ENCODE measurements at regions not wholly inside any gene's neighbourhood (a gene's known extent, or its start where the extent isn't known, plus 50 kb on each side); places are given as distances from the start of the nearest gene placed in this dataset.

DNA sequence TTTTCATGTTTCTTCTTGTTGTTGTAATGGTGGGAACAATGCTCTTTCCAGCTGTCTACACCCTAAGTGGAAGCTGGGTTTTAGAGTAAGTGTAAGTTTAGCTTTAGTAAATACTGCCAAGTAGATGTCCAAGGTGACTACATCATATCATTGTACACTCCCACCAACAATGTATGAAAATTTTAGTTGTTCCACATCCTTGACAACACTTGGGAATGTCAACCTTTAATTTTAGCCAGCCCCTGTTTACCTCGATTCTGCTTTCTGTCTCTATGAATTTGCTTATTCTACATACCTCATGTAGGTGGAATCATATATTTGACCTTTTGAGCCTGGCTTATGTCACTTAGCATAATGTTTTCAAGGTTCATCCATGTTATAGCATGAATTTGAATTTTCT, 93.0 kb downstream of the MTPAP start:
- DNase-seq, result no peak

DNA sequence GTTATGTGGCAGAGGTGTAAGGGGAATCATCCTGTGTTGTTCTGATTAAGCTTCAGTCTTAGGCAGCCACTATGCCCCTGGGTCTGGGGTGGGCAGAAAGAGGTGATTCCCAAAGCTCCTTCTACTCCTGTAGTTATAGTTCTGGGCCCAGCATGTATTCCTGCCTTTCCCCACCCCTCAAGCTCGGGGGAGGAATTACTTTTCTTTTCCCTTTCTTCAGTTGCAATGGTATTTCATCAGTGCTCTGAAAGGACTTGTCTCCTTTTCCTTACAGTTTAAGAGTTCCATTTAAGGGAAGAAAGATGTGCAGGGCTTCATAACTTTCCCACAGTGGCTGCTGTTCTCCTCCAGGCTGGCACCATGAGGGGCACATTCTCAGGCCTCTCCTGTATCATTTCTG, 94.2 kb downstream of the MTPAP start:
- no peak for DNase-seq

GRCh38 chr10:30248728-30249127, 100.3 kb downstream of the MTPAP start:
- no peak for DNase-seq

- DNase-seq, result peak; percentile 5
These were observed 101.4 kb downstream of the MTPAP start for GRCh38 chr10:30247704-30248103.

DNA sequence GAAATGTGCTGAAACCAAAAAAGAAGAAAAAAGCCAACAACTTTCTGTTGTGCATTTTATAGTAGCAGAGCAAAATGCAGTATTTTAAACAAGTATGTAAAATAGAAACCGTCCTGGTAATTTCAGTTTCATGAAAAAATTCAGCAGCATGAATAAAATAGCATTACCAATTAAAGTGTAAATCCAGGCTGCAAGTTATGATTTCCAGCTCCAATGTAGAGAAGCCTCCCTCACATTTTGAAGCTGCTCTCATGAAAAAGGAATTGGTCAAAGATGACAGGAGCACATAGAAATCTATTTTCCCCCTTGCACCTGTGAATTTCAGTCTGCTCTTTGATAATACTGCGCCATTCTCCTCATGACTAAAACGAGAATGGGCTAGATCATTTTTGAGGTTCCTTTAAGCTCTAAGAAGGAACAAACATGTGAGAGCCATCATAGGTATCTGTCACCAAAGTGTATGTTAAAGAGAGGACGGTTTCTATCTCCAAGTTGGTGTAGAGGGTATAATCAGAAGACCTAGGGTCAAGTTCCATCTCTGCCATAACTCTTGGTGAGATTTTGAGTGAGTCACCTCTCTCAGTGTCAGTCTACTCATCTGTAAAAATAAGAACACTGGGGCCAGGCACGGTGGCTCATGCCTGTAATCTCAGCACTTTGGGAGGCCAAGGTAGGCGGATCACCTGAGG, 107.5 kb downstream of the MTPAP start:
- DNase-seq, result no peak

DNA sequence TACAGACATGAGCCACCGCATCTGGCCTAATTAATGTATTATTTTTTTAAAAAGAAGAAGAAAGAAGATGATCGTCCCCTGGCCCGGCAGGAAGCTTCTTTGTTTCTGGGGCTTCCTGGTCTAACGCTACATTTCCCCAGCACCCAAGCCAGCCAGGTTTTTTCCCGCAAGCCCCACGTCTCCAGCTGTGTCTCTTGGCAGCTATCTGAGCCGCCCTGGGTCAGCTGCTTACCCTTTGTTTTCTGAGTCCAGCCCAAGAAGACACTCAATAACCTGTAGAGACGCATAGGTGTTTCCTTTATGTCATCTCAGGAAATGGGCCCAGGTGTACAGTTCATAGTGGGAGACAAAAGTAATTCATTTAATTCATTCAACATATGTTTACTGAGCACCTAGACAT, 110.2 kb downstream of the MTPAP start:
- no peak for DNase-seq

DNA sequence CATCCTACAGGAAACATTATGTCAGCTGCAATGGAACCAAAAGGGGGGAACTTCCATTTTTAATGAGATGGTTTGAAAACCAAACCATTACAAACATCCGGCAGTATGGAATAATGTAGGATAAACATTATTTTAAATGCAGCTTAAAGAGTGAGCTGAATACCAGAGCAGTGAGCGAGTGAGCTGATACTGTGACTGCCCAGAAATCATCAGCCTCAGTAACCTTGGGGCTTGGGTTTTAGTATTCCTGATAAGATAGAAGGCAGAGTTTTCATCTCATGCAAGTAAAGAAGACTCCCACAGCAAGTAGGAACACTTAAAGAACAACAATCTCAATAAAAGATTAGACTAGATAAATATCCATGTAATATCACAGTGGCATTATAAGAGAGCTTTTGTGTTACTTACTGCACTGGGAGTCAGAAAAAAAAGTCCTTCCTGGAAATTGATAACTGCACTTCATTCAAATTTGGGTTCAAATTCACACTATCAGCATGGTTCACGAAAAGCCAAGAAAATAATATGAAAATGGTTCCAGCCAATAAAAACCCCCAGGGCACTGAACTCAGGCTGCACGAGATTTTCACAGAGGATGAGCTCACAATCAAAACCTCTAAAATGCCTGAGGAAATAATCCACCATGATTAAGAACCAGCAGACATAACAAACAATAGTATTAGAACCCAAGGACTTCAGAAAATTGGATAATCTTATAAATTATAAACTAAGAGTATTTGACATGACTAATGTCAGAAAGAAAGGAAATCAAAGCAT, 115.7 kb downstream of the MTPAP start:
- no peak for DNase-seq

DNA sequence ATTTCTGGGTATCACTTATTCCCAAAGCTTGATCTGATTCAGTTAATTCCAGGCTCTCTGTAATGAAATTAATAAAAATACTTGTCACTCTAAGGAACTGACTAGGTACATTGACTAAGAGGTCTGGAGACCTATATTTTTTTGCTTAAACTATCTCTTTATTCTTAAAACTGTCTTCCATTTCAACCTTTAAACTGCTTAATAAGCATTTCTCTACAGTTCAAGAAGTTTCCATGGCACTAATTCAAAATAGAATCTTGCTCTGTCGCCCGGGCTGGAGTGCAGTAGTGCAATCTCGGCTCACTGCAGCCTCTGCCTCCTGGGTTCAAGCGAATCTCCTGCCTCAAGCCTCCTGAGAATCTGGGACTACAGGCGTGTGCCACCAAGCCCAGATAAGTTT, 117.4 kb downstream of the MTPAP start:
- DNase-seq, result no peak

DNA sequence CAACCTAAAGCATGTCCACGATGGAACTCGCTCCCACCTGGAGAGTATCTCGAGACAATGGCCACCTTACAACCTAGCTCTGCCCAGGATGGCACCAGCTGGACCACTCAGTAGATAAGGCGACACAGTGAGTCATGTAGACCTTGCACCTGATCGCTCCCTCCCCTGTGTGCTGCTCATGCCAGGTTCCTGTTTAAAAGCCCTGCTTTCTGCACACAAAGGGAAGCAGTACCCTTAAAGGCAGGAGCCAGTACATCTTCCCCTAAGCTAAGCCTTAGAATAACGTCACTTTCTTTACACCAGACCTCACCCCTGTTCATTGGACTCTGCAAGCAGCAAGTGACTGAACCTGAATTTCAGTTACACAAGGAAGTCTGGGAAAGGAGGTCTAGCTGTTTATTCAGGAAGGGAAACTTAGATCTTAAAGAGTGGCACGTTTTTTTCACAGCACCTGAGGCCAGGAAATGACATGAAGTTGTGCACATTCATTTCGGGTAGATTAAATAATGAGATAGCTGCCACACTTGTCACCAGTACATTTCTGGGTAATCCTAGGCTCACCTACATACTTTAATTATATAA, 117.9 kb downstream of the MTPAP start:
- DNase-seq, result no peak

GRCh38 chr10:30229536-30229935, 119.5 kb downstream of the MTPAP start:
- DNase-seq, result no peak

- DNase-seq, result no peak
These were observed 120.6 kb downstream of the MTPAP start for GRCh38 chr10:30228417-30229036.

DNA sequence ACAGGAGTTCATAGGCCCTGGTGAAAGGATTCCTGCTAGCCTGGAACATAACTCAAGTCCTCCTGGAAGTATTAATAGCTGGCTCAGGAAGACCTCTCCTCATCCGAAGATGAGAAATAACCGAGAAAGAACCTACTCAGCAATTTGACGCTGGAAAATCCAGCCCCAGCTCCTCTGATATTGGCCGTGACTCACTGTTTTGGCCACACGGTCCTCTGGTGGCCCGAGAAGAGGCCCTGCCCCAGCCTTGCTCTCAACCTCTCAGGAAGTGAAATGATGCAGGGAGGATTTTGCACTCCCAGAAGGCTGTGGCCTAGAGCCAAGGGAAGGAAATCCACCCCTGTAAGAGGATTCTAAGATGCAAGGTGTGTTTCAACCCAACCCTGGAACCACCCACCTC, 121.6 kb downstream of the MTPAP start:
- no peak for DNase-seq

GRCh38 chr10:30219971-30220751, 128.9 kb downstream of the MTPAP start:
- no peak for DNase-seq

GRCh38 chr10:30216821-30217220, 132.3 kb downstream of the MTPAP start:
- no peak for DNase-seq

DNA sequence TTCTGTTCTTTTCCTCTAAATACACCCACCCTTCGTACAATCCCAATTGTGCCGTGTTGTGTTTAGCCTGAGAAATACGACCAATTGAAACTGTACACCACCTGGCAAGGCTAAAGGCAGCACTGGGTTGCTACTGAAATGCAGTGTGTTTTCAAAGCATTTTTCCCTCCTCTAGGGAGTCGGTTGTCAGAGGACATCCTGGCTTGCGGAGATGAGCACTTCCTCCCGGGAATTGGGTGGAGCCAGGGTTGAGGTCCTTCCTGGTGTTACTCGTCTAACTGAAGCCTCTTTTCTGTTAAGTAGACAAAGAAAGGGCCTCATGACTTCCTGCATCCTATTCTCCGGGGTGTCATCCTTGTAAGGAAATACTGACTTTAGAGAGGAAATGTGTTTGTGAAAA, 133.5 kb downstream of the MTPAP start:
- no peak for DNase-seq

GRCh38 chr10:30215141-30215540, 133.9 kb downstream of the MTPAP start:
- no peak for DNase-seq

GRCh38 chr10:30210296-30210695, 138.8 kb downstream of the MTPAP start:
- DNase-seq, result no peak

- no peak for DNase-seq
These were observed 140.7 kb downstream of the MTPAP start for GRCh38 chr10:30208330-30208729.

GRCh38 chr10:30207485-30208052, 141.5 kb downstream of the MTPAP start:
- DNase-seq, result no peak

- DNase-seq, result no peak
These were observed 140.6 kb upstream of the JCAD start for GRCh38 chr10:30200017-30200415.

- no peak for DNase-seq
These were observed 140.1 kb upstream of the JCAD start for GRCh38 chr10:30199376-30200016.

GRCh38 chr10:30197186-30197585, 137.8 kb upstream of the JCAD start:
- no peak for DNase-seq
